A549 (cell line): ENCODE measurements at regions not wholly inside any gene's neighbourhood (a gene's known extent, or its start where the extent isn't known, plus 50 kb on each side); places are given as distances from the start of the nearest gene placed in this dataset.
"Not testable (repeated sequence)": the region's sequence is repeated elsewhere in the genome, so short reads cannot be mapped to it uniquely, and the experiment has no call there.

ENCODE experiments used
- ATAC-seq, 2 experiments: fragments of 200-7000 bp in 1 of 2; fragments of >200 bp in 1 of 2; cut with Nextera tagmentation in 1 of 2; cut with Tn5 transposase in 1 of 2; 3 replicates each; pipeline versions ENCODE4 v1.8.0 to v1.9.1; 2018 to 2020; ENCODE audit warnings: mild to moderate bottlenecking in 1 of 2, moderate library complexity in 1 of 2
- CTCF ChIA-PET: fragments of 300-600 bp; sonication (Branson Sonifier 250); formaldehyde crosslinking; extraction: SDS; loops from one replicate; lab custom pipeline; 2021; ENCODE audit warnings: antibody characterized with exemption, inconsistent platforms; lab: Yijun Ruan, JAX
- POLR2A ChIA-PET: fragments of 350-600 bp; formaldehyde crosslinking; extraction: SDS; loops from one replicate; lab custom pipeline; 2021; ENCODE audit warnings: antibody characterized with exemption, inconsistent platforms; lab: Yijun Ruan, JAX
- DNase-seq, 2 experiments: peaks; one replicate each; pipeline versions ENCODE4 v3.0.0 to v3.0.0-alpha.2; 2011 to 2016; ENCODE audit warnings: low read depth in 1 of 2, low spot score in 1 of 2
- FAIRE-seq: peaks from 2 replicates; lab custom pipeline; 2011; peaks lifted over from hg19 to GRCh38; lab: Jason Lieb, UNC
- H3K27ac ChIP-seq, 2 experiments: fragments of >200 bp; sonication (Bioruptor Twin); formaldehyde crosslinking; 3 replicates each; pipeline ENCODE4 v1.5.1; 2016 to 2017
- H3K4me1 ChIP-seq: fragments of >200 bp; sonication (Bioruptor Twin); formaldehyde crosslinking; 3 replicates; pipeline ENCODE4 v1.6.1; 2016
- H3K4me2 ChIP-seq: fragments of >200 bp; sonication (Bioruptor Twin); formaldehyde crosslinking; 3 replicates; pipeline ENCODE4 v1.6.1; 2016
- H3K4me3 ChIP-seq: fragments of >200 bp; sonication (Bioruptor Twin); formaldehyde crosslinking; 3 replicates; pipeline ENCODE4 v1.5.1; 2016
- H3K9me3 ChIP-seq: fragments of >200 bp; sonication (Bioruptor Twin); formaldehyde crosslinking; 3 replicates; pipeline ENCODE4 v1.6.1; 2016
- CBX2 ChIP-seq: fragments of 200-600 bp; sonication (generic); IDR thresholded peaks from 2 replicates; pipeline ENCODE4 v1.6.1; 2016; ENCODE audit warnings: low read depth, mild to moderate bottlenecking, borderline replicate concordance
- CEBPB ChIP-seq, 2 experiments: fragments of >200 bp in 1 of 2; sonication (Bioruptor Twin) in 1 of 2; formaldehyde crosslinking in 1 of 2; IDR thresholded peaks; 2 replicates each; pipeline ENCODE4 v1.6.1; 2012 to 2016
- CHD2 ChIP-seq: fragments of 150-350 bp; IDR thresholded peaks from 2 replicates; pipeline ENCODE4 v1.6.1; 2014; ENCODE audit warnings: low read length; ENCODE audit not compliant: partially characterized antibody
- GATA3 ChIP-seq: IDR thresholded peaks from 2 replicates; pipeline ENCODE4 v1.6.1; 2012; ENCODE audit warnings: borderline replicate concordance
- HEYL ChIP-seq: fragments of 250-450 bp; sonication (Bioruptor Pico); IDR thresholded peaks from 2 replicates; pipeline ENCODE4 v1.8.0; 2021; ENCODE audit warnings: mild to moderate bottlenecking, moderate library complexity
- HOXA7 ChIP-seq: fragments of 250-450 bp; sonication (Bioruptor Pico); IDR thresholded peaks from 2 replicates; pipeline ENCODE4 v1.5.0; 2020; ENCODE audit warnings: mild to moderate bottlenecking, moderate library complexity
- HOXB5 ChIP-seq: fragments of 250-450 bp; sonication (Bioruptor Pico); IDR thresholded peaks from 2 replicates; pipeline ENCODE4 v1.5.0; 2020; ENCODE audit warnings: mild to moderate bottlenecking, moderate library complexity
- MAZ ChIP-seq: fragments of 150-350 bp; IDR thresholded peaks from 2 replicates; pipeline ENCODE4 v1.6.1; 2014; ENCODE audit warnings: antibody characterized with exemption, low read depth, low read length, borderline replicate concordance
- POLR2AphosphoS2 ChIP-seq: conservative IDR thresholded peaks from 2 replicates; pipeline ENCODE4 v1.6.1; 2012; ENCODE audit warnings: low read length, improper control_type of control experiment, inconsistent platforms
- RCOR1 ChIP-seq: fragments of 150-350 bp; IDR thresholded peaks from 2 replicates; pipeline ENCODE4 v1.6.1; 2014; ENCODE audit warnings: antibody characterized with exemption, low read length, low read depth
- RFX5 ChIP-seq: fragments of 450-650 bp; IDR thresholded peaks from 2 replicates; pipeline ENCODE4 v1.7.1; 2014; ENCODE audit warnings: antibody characterized with exemption, mild to moderate bottlenecking, moderate library complexity
- SREBF2 ChIP-seq: fragments of 450-650 bp; IDR thresholded peaks from 2 replicates; pipeline ENCODE4 v1.6.1; 2014; ENCODE audit warnings: mild to moderate bottlenecking, moderate library complexity
- TFCP2L1 ChIP-seq: fragments of 250-450 bp; sonication (Bioruptor Pico); IDR thresholded peaks from 2 replicates; pipeline ENCODE4 v1.5.0; 2021; ENCODE audit warnings: mild to moderate bottlenecking
- ZC3H11A ChIP-seq: fragments of 450-650 bp; IDR thresholded peaks from 2 replicates; pipeline ENCODE4 v1.6.1; 2014; ENCODE audit warnings: antibody characterized with exemption, mild to moderate bottlenecking
- ZFP36 ChIP-seq: fragments of 450-650 bp; IDR thresholded peaks from 2 replicates; pipeline ENCODE4 v1.6.1; 2014; ENCODE audit warnings: borderline replicate concordance; ENCODE audit not compliant: partially characterized antibody
- WGBS: methylation state at CpG from one replicate; pipeline ENCODE4 v1.1.6; 2017; ENCODE audit errors: missing lambda C conversion rate; 5-methylcytosine and 5-hydroxymethylcytosine counted together
- TF ChIP-seq, protein P1 (sequence below): IDR thresholded peaks from 2 replicates; pipeline ENCODE4 v1.6.1; 2012; ENCODE audit warnings: low read depth, borderline replicate concordance
- TF ChIP-seq, protein P2 (sequence below): fragments of >200 bp; sonication (Bioruptor Twin); formaldehyde crosslinking; IDR thresholded peaks from 3 replicates; pipeline ENCODE4 v1.6.1; 2016
- TF ChIP-seq, protein P3 (sequence below): fragments of 150-350 bp; IDR thresholded peaks from 2 replicates; pipeline ENCODE4 v1.6.1; 2014; ENCODE audit warnings: low read depth, mild to moderate bottlenecking, low read length

DNA sequence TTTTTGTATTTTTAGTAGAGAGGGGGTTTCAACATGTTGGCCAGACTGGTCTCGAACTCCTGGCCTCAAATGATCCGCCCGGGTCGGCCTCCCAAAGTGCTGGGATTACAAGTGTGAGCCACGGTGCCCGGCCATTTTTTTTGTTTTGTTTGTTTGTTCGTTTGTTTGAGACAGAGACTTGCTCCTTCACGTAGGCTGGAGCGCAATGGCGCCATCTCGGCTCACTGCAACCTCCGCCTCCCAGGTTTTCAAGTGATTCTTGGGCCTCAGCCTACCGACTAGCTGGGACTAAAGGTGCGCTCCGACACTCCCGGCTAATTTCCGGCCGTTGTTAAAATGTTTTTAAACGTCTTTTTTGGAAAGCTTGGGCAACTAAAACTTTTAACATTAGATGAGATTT is 54.0 kb downstream of the SHOC1 start:
- DNase-seq (no peak), FAIRE-seq (no peak), ATAC-seq (no peak)
- H3K27ac ChIP-seq: peak overlapping the region in 1 of 2 experiments; percentile 8; a peak in 1 of 6 replicates
- H3K4me2 ChIP-seq: no peak overlapping the region
- peaks cover 23% of the 10 kb centered on the region for H3K4me1 ChIP-seq
- CTCF ChIA-PET: interaction anchor here (0.6 to 3.8 kb wide), 3 partner anchors 19 to 341 kb away, joined by 3 to 14 read pairs (median 5); no protein-coding TSS in a partner anchor
- TF ChIP-seq CHD2: no peak
- 93% methylated on average over 19 of the region's 19 CpGs for WGBS
- H3K4me3 ChIP-seq: no peak overlapping the region
- peaks cover 1% of the 10 kb centered on the region; the same call in 1 of the 3 replicates for H3K9me3 ChIP-seq
- POLR2A ChIA-PET: no interaction called here

DNA sequence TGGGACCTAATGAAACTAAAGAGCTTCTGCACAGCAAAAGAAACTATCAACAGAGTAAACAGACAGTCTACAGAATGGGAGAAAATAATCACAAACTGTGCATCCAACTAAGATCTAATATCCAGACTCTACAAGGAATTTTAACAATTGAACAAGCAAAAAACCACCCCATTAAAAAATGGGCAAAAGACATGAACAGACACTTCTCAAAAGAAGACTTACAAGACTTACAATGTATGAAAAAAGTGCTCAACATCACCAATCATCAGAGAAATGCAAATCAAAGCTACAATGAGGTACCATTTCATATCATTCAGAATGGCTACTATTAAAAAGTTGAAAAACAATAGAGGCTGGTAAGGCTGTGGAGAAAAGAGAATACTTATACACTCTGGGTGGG is 58.0 kb downstream of the SHOC1 start:
- peaks cover 3% of the 10 kb centered on the region; the same call in 2 of the 3 replicates for H3K9me3 ChIP-seq
- H3K4me3 ChIP-seq: no peak overlapping the region
- DNase-seq (no peak), ATAC-seq (no peak), FAIRE-seq (no peak)
- no peak overlapping the region for H3K27ac ChIP-seq
- no peak for TF ChIP-seq CEBPB (IDR thresholded peaks at IDR 0.05)
- TF ChIP-seq ZC3H11A: no peak
- TF ChIP-seq MAZ: no peak
- no peak for TF ChIP-seq RCOR1
- no peak for TF ChIP-seq HOXA7 (CRISPR knock-in tag)
- TF ChIP-seq HOXB5 (CRISPR knock-in tag): no peak
- no peak for TF ChIP-seq HEYL
- TF ChIP-seq SREBF2: no peak
- TF ChIP-seq RFX5: no peak
- TF ChIP-seq CBX2: no peak
- TF ChIP-seq, protein P1, sequence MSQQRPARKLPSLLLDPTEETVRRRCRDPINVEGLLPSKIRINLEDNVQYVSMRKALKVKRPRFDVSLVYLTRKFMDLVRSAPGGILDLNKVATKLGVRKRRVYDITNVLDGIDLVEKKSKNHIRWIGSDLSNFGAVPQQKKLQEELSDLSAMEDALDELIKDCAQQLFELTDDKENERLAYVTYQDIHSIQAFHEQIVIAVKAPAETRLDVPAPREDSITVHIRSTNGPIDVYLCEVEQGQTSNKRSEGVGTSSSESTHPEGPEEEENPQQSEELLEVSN: no peak
- TF ChIP-seq GATA3: no peak
- TF ChIP-seq, protein P2, sequence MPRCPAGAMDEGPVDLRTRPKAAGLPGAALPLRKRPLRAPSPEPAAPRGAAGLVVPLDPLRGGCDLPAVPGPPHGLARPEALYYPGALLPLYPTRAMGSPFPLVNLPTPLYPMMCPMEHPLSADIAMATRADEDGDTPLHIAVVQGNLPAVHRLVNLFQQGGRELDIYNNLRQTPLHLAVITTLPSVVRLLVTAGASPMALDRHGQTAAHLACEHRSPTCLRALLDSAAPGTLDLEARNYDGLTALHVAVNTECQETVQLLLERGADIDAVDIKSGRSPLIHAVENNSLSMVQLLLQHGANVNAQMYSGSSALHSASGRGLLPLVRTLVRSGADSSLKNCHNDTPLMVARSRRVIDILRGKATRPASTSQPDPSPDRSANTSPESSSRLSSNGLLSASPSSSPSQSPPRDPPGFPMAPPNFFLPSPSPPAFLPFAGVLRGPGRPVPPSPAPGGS: no peak
- TF ChIP-seq CHD2: no peak
- no peak for TF ChIP-seq TFCP2L1 (CRISPR knock-in tag)
- TF ChIP-seq, protein P3, sequence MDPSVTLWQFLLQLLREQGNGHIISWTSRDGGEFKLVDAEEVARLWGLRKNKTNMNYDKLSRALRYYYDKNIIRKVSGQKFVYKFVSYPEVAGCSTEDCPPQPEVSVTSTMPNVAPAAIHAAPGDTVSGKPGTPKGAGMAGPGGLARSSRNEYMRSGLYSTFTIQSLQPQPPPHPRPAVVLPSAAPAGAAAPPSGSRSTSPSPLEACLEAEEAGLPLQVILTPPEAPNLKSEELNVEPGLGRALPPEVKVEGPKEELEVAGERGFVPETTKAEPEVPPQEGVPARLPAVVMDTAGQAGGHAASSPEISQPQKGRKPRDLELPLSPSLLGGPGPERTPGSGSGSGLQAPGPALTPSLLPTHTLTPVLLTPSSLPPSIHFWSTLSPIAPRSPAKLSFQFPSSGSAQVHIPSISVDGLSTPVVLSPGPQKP: no peak
- H3K4me2 ChIP-seq: no peak overlapping the region
- H3K4me1 ChIP-seq: no peaks in the 10 kb centered on the region
- CTCF ChIA-PET: no interaction called here
- POLR2A ChIA-PET: no interaction called here

DNA sequence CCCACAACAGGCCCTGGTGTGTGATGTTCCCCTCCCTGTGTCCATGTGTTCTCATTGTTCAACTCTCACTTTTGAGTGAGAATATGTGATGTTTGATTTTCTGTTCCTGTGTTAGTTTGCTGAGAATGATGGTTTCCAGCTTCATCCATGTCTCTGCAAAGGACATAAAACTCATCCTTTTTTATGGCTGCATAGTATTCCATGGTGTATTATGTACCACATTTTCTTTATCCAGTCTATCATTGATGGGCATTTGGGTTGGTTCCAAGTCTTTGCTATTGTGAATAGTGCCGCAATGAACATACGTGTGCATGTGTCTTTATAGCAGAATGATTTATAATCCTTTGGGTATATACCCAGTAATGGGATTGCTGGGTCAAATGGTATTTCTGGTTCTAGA is 59.4 kb downstream of the SHOC1 start:
- peaks cover 14% of the 10 kb centered on the region for H3K9me3 ChIP-seq
- H3K27ac ChIP-seq, FAIRE-seq, POLR2A ChIA-PET, CTCF ChIA-PET, DNase-seq, H3K4me3 ChIP-seq, ATAC-seq, H3K4me1 ChIP-seq, H3K4me2 ChIP-seq: not testable (repeated sequence)
- 98% methylated on average over 2 of the region's 2 CpGs for WGBS

DNA sequence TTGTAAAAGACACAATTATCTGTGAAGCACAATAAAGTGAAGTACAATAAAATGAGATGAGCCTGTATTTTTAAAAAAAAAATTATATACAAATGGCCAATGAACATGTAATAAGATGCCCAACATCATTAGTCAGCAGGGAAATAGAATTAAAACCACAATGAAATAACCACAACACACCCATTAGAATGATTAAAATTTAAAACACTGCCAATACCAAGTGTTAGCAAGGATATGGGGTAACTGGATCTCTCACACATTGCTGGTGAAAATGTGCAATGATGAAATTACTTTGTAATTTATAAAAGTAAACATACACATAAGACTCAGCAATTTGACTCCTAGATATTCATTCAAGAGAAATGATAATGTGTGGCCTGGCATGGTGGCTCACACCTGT is 62.8 kb downstream of the SHOC1 start:
- ChIA-PET CTCF (no interaction called here), POLR2A (no interaction called here)
- ATAC-seq: no peak
- Histone ChIP-seq H3K4me3 (no peak overlapping the region), H3K27ac (no peak overlapping the region), H3K4me1 (peaks cover 24% of the 10 kb centered on the region), H3K4me2 (no peak overlapping the region), H3K9me3 (peaks cover 20% of the 10 kb centered on the region)
- DNase-seq: no peak
- peak; percentile 31 for TF ChIP-seq ZFP36
- no peak for TF ChIP-seq POLR2AphosphoS2
- no peak for FAIRE-seq
